ENCODE measurements at regions not wholly inside any gene's neighbourhood (a gene's known extent, or its start where the extent isn't known, plus 50 kb on each side); places are given as distances from the start of the nearest gene placed in this dataset.

GRCh38 chr3:7915356-7915755 is 586.3 kb upstream of the LMCD1 start:
- no peak for DNase-seq

GRCh38 chr3:7917443-7918151 is 584.0 kb upstream of the LMCD1 start:
- no peak for DNase-seq

GRCh38 chr3:7920211-7920610 is 581.4 kb upstream of the LMCD1 start:
- no peak for DNase-seq

- no peak for DNase-seq
Measured at GRCh38 chr3:7924228-7924627, 577.4 kb upstream of the LMCD1 start.

- DNase-seq, result no peak
Measured at GRCh38 chr3:7927015-7927414, 574.6 kb upstream of the LMCD1 start.

- DNase-seq, result no peak
Measured at GRCh38 chr3:7927864-7928263, 573.8 kb upstream of the LMCD1 start.

GRCh38 chr3:7929319-7929889 is 572.2 kb upstream of the LMCD1 start:
- no peak for DNase-seq

- no peak for DNase-seq
Measured at GRCh38 chr3:7934362-7934761, 567.3 kb upstream of the LMCD1 start.

GRCh38 chr3:7947930-7948329 is 553.7 kb upstream of the LMCD1 start:
- DNase-seq, result no peak

- DNase-seq, result no peak
Measured at GRCh38 chr3:7950890-7951289, 550.7 kb upstream of the LMCD1 start.

GRCh38 chr3:7953449-7954014 is 548.1 kb upstream of the LMCD1 start:
- DNase-seq, result no peak

GRCh38 chr3:7957024-7957423 is 544.6 kb upstream of the LMCD1 start:
- DNase-seq, result no peak

- DNase-seq, result no peak
Measured at GRCh38 chr3:7959094-7959493, 542.5 kb upstream of the LMCD1 start.

GRCh38 chr3:7960601-7961000 is 541.0 kb upstream of the LMCD1 start:
- no peak for DNase-seq

- DNase-seq, result no peak
Measured at GRCh38 chr3:7962301-7962700, 539.3 kb upstream of the LMCD1 start.

GRCh38 chr3:7964899-7965298 is 536.7 kb upstream of the LMCD1 start:
- no peak for DNase-seq

- no peak for DNase-seq
Measured at GRCh38 chr3:7973006-7973405, 528.6 kb upstream of the LMCD1 start.

- DNase-seq, result no peak
Measured at GRCh38 chr3:7977245-7978086, 524.2 kb upstream of the LMCD1 start.

GRCh38 chr3:7978087-7978422 is 523.6 kb upstream of the LMCD1 start:
- no peak for DNase-seq

GRCh38 chr3:7982126-7982525 is 519.5 kb upstream of the LMCD1 start:
- DNase-seq, result no peak

GRCh38 chr3:7999384-7999783 is 502.2 kb upstream of the LMCD1 start:
- DNase-seq, result no peak

- DNase-seq, result no peak
Measured at GRCh38 chr3:8001307-8001706, 500.3 kb upstream of the LMCD1 start.

GRCh38 chr3:8001712-8002111 is 499.9 kb upstream of the LMCD1 start:
- DNase-seq, result no peak

GRCh38 chr3:8011902-8012301 is 489.7 kb upstream of the LMCD1 start:
- no peak for DNase-seq

All from hematopoietic multipotent progenitor cell treated with erythropoietin and hydrocortisone succinate and interleukin-3 and kit ligand, for 6 days (in vitro differentiated cells).